WI38 (cell line): ENCODE measurements at regions not wholly inside any gene's neighbourhood (a gene's known extent, or its start where the extent isn't known, plus 50 kb on each side); places are given as distances from the start of the nearest gene placed in this dataset.
A peak's percentile ranks its signal among the peaks of the same experiment; 100 is the strongest.
"Not testable (repeated sequence)": the region's sequence is repeated elsewhere in the genome, so short reads cannot be mapped to it uniquely, and the experiment has no call there.

Source experiments
- H3K4me3 ChIP-seq: 2 replicates; pipeline ENCODE4 v1.5.1; 2011; ENCODE audit warnings: low read depth, mild to moderate bottlenecking, control low read depth, low read length

GRCh38 chr6:57708061-57708460 lies 390.6 kb downstream of the PRIM2 start:
- not testable (repeated sequence) for H3K4me3 ChIP-seq

DNA sequence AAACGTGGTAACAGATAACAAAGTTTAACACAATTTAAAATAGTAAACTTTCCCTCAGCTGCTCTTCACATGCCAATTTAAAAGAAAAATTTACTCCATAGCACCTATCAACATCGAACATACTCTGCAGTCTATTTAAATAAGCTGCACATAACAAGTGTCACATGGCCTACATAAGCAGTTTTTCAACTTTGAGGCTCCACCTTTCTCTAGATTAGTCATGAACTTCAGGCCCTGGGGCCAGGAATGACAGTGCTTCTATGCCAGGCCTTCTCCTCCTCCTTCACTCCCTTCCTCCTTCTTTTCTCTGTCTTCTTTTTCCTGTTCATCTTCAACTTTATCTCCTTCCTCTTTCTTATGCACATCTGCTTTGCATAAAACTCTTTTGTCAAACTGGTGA lies 405.1 kb downstream of the PRIM2 start:
- not testable (repeated sequence) for H3K4me3 ChIP-seq

GRCh38 chr6:57723815-57724401 lies 406.5 kb downstream of the PRIM2 start:
- not testable (repeated sequence) for H3K4me3 ChIP-seq

DNA sequence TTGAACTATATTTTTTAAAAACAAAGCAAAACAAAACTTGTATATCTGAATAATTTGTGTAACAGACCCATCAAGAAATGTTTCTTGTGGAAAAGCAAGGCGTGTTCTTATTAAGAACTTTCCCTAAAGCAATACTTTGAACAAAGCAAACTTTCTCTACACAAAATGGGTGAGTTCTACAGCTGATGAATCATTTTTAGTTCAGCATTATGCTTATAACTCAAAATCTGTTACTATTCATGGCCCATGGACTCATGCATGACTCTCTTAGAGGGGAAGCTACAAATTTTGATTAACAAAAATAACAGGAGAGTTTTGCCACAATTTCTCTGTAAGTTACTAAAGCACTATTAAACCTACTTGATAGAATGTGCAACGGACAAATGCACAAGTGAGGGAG lies 412.0 kb downstream of the PRIM2 start:
- not testable (repeated sequence) for H3K4me3 ChIP-seq

GRCh38 chr6:57730726-57731125 lies 413.3 kb downstream of the PRIM2 start:
- H3K4me3 ChIP-seq = not testable (repeated sequence)

DNA sequence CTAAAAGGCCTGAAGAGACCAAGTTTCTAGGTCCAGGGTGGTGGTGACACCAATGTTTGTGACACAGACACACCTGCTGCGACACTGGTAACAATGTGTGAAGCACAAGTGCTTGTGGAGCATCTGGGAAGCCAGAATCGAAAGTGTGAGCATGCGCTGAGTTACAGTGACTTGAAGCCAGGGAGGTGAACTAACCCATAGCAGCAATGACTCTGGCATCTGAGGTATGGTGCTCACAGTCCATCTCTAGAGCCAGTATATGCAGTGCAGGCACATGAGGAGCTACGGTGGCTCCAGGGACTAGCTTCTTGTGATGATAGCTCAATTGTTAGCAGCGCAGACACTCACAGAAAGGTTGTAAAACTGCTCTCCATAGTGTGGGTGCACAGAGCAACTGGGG lies 430.3 kb downstream of the PRIM2 start:
- peak overlapping the region; percentile 22; the same call in 1 of the 2 replicates for H3K4me3 ChIP-seq

DNA sequence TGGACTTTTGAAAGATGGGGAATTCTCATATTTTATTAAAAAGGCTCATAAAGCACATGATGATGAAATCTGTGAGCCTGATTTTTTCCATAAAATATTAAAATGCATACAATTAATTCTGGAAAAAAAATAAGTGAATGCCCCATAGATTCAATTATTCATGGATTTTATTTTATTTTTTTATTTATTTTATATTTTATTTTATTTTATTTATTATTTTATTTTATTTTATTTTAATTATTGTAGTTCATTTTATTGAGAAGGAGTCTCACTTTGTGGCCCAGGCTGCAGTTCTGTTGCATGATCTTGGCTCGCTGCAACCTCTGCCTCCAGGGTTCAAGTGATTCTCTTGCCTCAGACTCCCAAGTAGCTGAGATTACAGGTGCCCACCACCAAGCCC lies 442.4 kb downstream of the PRIM2 start:
- H3K4me3 ChIP-seq = not testable (repeated sequence)

- not testable (repeated sequence) for H3K4me3 ChIP-seq
These were observed 475.4 kb downstream of the PRIM2 start for GRCh38 chr6:57792720-57793397.

DNA sequence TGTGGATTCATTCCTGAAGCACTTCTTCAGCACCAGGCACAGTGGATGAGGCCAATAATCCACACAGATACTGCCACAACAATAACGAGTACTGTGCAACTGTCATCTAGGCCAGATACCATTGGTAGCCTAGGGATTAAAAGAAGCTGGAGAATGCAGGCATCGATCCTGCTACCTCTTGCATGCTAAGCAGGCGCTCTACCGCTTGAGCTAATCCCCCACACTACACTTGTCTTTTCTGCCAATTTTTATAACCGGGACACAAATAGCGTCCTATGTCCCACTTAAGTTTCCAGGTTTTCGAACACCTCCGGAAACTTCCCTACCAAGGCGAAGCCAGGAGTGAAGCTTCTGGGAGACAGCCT lies 475.9 kb downstream of the PRIM2 start:
- H3K4me3 ChIP-seq = not testable (repeated sequence)

DNA sequence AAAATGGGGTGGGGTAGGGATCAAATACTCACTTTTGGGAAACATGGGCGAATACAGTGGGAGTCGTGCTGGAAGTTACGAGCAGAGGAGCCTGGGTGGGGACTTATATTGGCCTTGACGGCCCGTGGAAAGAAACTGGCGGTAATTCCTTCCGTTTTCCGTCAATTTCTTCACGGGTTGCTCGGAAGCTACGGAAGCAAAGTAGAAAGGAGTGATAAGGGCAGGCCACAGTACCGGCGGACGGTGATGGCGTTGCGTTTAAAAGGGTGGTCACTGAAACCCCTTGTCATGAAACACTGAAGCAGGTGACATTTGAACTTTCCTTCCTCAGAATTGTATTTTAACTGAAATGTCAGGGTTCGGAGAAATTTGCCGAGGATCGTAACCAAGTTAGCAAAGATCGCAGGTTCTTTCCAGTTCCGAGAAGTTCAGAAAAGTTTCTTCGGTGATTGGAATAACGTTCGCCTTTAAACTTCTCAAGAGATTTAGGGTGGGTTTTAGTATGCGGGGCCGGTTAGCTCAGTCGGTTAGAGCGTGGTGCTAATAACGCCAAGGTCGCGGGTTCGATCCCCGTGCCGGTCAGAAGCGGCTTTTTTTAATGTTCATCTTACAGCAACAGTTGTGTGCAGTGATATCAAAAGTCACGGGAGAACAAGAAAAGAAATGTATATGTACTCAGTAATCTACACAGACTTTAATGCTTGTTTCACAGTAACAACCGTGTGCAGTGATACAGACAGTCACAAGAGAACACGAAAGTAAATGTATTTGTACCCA lies 482.5 kb downstream of the PRIM2 start:
- H3K4me3 ChIP-seq = peak overlapping the region; percentile 54

GRCh38 chr6:57808581-57808980 lies 491.2 kb downstream of the PRIM2 start:
- not testable (repeated sequence) for H3K4me3 ChIP-seq

- H3K4me3 ChIP-seq = not testable (repeated sequence)
These were observed 492.0 kb downstream of the PRIM2 start for GRCh38 chr6:57809454-57809853.

GRCh38 chr6:57813271-57814075 lies 496.0 kb downstream of the PRIM2 start:
- 0 out of 2 replicates have a peak overlapping the region, but pooled peaks have one; percentile 14 for H3K4me3 ChIP-seq

DNA sequence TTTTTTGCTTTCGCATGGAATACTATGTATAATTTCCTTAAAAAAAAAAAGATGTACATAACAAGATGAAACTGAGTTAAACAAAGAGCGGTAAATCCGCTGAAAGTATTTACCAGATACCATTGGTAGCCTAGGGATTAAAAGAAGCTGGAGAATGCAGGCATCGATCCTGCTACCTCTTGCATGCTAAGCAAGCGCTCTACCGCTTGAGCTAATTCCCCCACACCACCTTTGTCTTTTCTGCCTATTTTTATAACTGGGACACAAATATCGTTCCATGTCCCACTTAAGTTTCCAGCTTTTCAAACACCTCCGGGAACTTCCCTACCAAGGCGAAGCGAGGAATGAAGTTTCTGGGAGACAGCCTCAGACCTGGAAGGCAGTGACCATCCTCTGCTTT lies 498.4 kb downstream of the PRIM2 start:
- H3K4me3 ChIP-seq = not testable (repeated sequence)

- H3K4me3 ChIP-seq = not testable (repeated sequence)
These were observed 503.9 kb downstream of the PRIM2 start for GRCh38 chr6:57821325-57821724.

DNA sequence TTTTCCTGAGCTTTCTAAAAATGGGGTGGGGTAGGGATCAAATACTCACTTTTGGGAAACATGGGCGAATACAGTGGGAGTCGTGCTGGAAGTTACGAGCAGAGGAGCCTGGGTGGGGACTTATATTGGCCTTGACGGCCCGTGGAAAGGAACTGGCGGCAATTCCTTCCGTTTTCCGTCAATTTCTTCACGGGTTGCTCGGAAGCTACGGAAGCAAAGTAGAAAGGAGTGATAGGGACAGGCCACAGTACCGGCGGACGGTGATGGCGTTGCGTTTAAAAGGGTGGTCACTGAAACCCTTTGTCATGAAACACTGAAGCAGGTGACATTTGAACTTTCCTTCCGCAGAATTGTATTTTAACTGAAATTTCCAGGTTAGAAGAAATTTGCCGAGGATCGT lies 505.0 kb downstream of the PRIM2 start:
- H3K4me3 ChIP-seq = not testable (repeated sequence)
